Kidney epithelial cell (primary cell): ENCODE measurements at regions not wholly inside any gene's neighbourhood (a gene's known extent, or its start where the extent isn't known, plus 50 kb on each side); places are given as distances from the start of the nearest gene placed in this dataset.

Experiments used
- DNase-seq: peaks from one replicate; pipeline ENCODE4 v3.0.0-alpha.2; 2010; ENCODE audit warnings: low read depth
- H3K27me3 ChIP-seq: 2 replicates; pipeline ENCODE4 v1.6.0; 2011; ENCODE audit warnings: low read length; ENCODE audit not compliant: control insufficient read depth, insufficient read depth
- H3K36me3 ChIP-seq: 2 replicates; pipeline ENCODE4 v1.5.1; 2011; ENCODE audit warnings: low read length; ENCODE audit not compliant: control insufficient read depth, insufficient read depth
- H3K4me3 ChIP-seq: 2 replicates; pipeline ENCODE4 v1.5.1; 2011; ENCODE audit warnings: low read depth, mild to moderate bottlenecking, control low read depth, low read length
- CTCF ChIP-seq: IDR thresholded peaks from 2 replicates; pipeline ENCODE4 v1.5.1; 2011; ENCODE audit warnings: mild to moderate bottlenecking, moderate library complexity, low read length, control low read depth, inconsistent platforms; ENCODE audit not compliant: insufficient read depth, poor library complexity, severe bottlenecking

- TF ChIP-seq CTCF = no peak
- no peaks in the 10 kb centered on the region for H3K27me3 ChIP-seq
- DNase-seq = peak; percentile 91
- no peaks in the 10 kb centered on the region for H3K36me3 ChIP-seq
- no peak overlapping the region for H3K4me3 ChIP-seq
Measured at GRCh38 chr9:107755246-107755645, 265.7 kb upstream of the KLF4 start.

GRCh38 chr9:107751567-107752210 lies 262.1 kb upstream of the KLF4 start:
- DNase-seq = peak; percentile 59
- no peaks in the 10 kb centered on the region for H3K36me3 ChIP-seq
- H3K4me3 ChIP-seq = no peak overlapping the region
- no peaks in the 10 kb centered on the region for H3K27me3 ChIP-seq
- no peak for TF ChIP-seq CTCF

GRCh38 chr9:107750741-107751566 lies 261.4 kb upstream of the KLF4 start:
- H3K4me3 ChIP-seq = no peak overlapping the region
- TF ChIP-seq CTCF = no peak
- H3K36me3 ChIP-seq = no peaks in the 10 kb centered on the region
- no peaks in the 10 kb centered on the region for H3K27me3 ChIP-seq
- DNase-seq = peak; percentile 84

GRCh38 chr9:107749787-107750444 lies 260.3 kb upstream of the KLF4 start:
- H3K36me3 ChIP-seq = no peaks in the 10 kb centered on the region
- H3K4me3 ChIP-seq = no peak overlapping the region
- no peaks in the 10 kb centered on the region for H3K27me3 ChIP-seq
- no peak for TF ChIP-seq CTCF
- peak; percentile 55 for DNase-seq

GRCh38 chr9:107744873-107745272 lies 255.3 kb upstream of the KLF4 start:
- no peaks in the 10 kb centered on the region for H3K27me3 ChIP-seq
- no peak overlapping the region for H3K4me3 ChIP-seq
- TF ChIP-seq CTCF = no peak
- no peak for DNase-seq
- no peaks in the 10 kb centered on the region for H3K36me3 ChIP-seq
